Activated CD8-positive, alpha-beta memory T cell treated with anti-CD3 and anti-CD28 coated beads, Interleukin-2, amount 50 U/mL, for 48 hours (primary cell): ENCODE measurements at regions not wholly inside any gene's neighbourhood (a gene's known extent, or its start where the extent isn't known, plus 50 kb on each side); places are given as distances from the start of the nearest gene placed in this dataset.

Experiments
- DNase-seq: peaks from one replicate; pipeline ENCODE4 v3.0.0-alpha.2; 2020

DNA sequence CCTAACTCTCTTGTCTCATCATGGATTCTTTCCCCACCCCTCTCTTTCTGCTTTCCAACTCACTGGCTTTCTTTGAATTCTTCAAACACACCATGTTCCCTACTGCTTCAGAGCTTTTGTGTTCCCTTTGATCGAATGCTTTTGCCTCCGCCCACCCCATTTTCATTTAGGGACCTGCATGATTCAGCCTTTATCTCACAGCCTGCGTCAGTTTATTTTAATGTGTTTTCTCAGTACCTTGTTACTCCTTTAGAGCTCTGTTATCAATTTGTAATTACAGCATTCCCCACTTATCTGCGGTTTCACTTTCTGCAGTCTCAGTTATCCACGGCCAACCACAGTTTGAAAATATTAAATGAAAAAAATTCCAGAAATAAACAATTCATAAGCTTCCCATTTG lies 451.3 kb downstream of the METTL15 start:
- no peak for DNase-seq

DNA sequence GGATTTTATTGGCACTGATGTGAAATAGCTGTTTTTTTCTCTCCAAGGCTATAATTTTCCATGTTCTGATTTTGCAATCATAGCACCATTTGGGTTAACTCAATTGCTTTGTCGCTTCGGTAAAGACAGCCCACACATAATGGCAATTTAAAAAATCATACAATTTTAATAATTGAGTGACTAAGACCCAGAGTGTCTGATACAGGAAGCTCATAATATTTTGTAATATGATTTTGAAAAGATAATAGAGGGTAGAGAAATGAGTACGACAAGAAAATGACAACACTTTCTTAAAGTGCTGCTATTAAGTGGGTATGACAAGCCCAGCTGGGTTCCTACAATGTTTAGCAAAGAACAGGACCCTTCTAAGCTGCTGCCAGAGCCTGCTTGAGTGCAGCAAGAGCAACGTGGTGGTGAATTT lies 439.1 kb downstream of the METTL15 start:
- DNase-seq = no peak

- DNase-seq = no peak
Measured at GRCh38 chr11:28545536-28545935, 437.3 kb downstream of the METTL15 start.

- DNase-seq = no peak
Measured at GRCh38 chr11:28542561-28542960, 434.4 kb downstream of the METTL15 start.

DNA sequence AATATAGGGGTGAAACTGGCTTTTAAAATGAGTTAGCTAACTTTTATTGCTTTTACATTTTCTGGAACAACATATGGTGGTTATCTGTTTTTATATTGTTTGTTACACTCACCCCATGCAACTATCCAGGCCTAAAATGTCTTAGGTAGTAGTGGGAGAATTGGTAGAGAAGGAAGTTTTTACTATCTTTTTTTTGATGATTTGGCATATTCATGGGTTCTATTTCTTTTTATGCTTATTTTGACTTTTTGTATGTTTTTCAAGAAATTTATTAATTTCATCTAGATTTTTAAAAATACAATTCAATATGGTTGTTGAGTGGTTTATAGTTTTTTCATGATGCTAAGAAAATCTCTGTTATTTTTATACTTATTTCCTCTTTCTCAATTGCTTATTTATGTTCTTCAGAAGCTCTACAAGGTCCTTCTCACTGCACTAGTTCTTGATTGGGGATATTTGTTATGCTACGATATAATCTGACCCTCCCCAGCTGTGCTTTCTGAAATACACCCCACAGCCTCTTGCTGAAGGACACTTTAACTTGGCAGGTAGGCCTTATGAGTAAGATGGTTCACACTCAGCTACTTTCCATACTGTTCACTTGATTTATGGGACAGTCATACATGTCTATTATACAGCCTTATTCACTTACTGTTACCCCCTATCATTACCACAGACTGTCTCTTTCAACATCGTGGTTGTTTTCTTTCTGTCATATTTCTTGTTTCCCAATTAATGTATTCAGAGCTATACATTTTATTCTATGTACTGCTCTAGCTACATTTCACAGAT lies 431.2 kb downstream of the METTL15 start:
- DNase-seq = no peak

DNA sequence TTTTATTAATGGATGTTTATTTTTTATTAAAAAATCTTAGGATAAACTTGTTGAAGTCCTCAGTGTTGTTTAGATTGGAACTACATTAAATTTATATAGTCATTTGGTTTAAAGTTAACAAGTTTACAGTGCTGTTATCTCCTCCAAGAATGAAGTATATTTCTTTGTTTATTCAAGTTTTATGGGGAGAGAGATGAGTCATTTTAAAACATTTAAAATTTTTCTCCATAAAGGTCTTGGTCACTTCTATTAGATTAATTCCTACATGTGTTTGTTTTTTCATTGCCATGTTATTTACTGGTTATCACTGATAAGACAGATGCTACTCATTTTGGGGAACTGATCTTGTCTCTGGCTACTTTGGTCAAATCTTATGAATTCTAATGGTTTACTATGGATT lies 429.6 kb downstream of the METTL15 start:
- DNase-seq = no peak

GRCh38 chr11:28536504-28537267 lies 428.5 kb downstream of the METTL15 start:
- DNase-seq = no peak

DNA sequence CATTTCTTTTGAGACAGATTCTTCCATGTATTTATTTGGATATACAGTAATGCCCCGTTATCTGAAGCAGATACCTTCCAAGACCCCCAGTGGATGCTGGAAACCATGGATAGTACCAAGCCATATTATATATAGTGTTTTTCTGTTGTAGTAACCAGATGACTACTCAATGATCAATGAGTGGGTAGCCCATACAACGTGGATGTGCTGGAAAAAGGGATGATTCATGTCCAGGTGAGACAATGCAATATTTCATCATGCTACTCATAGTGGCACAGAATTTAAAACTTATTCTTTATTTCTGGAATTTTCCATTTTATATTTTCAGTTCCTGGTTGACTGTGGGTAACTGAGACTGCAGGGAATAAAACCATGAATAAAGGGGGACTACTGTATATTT lies 427.5 kb downstream of the METTL15 start:
- DNase-seq = no peak

DNA sequence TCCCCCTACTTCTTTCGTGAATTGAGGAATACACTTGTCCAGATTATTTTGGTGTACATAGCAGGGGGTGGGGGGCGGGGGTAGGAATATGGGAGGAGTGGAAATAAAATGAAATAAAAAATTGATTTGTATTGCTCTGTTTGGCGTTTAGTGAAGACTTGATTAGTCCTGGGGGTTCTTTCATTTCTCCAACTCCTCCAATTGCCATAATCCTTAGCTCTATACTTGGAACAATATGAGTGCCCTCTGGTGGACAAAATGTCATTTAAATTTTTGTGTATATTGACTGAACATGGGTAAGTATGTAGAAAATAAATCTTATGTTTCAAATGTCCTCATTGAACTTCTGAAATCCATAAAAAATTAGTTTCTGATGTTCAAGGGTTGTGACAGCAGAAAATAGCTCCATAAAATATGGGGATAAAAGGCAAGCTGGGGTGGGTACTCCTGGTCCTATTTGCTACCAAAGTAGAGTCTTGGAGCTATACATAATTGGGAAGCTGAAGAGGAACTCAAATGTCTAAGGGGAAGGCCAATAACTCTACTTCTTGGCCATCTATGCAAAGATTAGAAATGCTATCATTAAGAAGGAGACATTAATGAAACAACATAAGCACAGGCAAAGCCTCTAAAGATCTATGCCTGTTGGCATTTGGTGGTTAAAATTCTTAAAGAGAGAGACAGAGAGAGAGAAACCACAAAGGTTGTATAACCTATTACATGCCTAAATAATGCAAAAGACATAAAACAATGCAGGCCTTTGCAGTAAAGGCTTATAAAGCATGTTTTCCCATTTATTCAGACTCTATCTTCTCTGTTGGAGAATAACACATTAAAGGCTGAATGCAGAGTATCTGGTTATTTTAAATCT lies 421.6 kb downstream of the METTL15 start:
- no peak for DNase-seq

DNA sequence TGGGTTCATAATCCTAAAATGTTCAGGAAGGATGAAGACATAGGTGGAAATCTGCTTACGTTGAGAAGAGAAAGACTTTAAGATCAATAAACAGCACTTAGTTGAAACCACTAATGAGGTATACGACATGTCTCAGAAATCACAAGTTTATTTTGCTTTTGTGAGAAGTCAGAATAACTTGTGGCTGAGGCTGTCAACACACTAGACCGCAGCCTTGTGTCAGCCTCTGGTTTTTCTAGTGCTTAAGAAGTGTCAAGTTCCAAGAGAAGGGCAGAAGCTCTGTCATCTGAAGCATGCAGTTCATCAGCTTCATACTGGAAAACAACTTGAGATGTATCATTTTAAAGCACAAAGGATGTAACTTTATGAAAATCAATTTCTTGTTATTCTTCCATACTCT lies 420.9 kb downstream of the METTL15 start:
- DNase-seq = no peak

- no peak for DNase-seq
Measured at GRCh38 chr11:28528217-28528616, 420.0 kb downstream of the METTL15 start.

GRCh38 chr11:28526406-28526751 lies 418.2 kb downstream of the METTL15 start:
- DNase-seq = no peak

DNA sequence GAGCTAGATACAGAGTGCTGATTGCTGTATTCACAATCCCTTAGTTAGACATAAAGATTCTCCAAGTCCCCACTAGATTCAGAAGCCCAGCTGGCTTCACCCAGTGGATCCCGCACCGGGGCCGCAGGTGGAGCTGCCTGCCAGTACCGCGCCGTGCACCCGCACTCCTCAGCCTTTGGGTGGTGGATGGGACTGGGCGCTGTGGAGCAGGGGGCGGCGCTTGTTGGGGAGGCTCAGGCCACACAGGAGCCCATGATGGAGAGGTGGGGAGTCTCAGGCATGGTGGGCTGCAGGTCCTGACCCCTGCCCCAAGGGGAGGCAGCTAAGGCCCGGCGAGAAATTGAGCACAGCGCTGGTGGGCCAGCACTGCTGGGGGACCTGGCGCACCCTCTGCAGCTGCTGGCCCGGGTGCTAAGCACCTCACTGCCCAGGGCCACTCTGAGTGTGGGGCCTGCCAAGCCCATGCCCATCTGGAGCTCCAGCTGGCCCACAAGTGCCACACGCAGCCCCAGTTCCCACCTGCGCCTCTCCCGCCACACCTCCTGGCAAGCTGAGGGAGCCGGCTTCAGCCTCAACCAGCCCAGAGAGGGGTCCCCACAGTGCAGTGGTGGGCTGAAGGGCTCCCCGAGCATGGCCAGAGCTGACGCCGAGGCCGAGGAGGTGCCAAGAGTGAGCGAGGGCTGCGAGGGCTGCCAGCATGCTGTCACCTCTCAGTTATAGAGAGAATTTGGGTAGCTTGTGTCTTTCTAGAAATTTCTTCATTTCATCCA lies 417.6 kb downstream of the METTL15 start:
- DNase-seq = no peak

- no peak for DNase-seq
Measured at GRCh38 chr11:28524098-28524497, 415.9 kb downstream of the METTL15 start.

DNA sequence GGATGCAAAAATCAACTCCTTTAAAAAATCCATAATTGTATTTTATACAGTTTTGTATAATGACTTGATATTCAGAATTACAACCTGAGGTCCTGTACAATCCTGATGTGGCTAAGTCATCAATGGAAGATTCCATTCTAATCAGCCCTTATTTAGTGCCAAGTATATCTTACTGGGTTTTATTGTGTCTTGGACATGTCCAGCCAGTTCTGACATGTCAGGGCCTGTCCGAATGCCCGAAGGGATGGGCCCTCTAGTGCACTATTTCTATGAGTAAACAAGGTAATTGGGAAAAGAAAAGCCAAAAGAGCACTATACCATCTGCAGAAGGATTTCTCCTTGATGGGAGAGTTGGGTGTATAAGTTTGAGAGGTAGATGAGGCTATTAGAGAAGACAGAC lies 412.9 kb downstream of the METTL15 start:
- no peak for DNase-seq

- no peak for DNase-seq
Measured at GRCh38 chr11:28520291-28520690, 412.1 kb downstream of the METTL15 start.

DNA sequence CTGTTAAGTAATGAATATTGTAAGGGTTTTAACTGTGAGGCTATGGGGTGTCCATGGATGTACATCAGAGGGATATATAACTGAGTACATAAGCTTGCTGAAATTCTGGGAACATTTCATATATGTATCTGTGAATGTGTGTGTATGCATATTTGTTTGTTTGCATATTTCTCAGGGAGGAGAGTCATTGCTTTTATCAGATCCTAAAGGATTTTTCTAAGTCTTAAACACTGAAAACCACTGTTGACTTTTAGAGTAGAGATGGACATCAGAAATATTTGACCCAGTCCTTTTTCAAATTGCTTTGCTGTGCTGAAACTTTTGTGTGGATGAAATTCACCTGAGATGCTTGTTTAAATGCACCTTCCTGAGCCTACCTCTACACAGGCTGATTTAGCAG lies 410.6 kb downstream of the METTL15 start:
- DNase-seq = no peak

GRCh38 chr11:28517621-28518020 lies 409.4 kb downstream of the METTL15 start:
- DNase-seq = no peak

GRCh38 chr11:28514391-28514790 lies 406.2 kb downstream of the METTL15 start:
- DNase-seq = no peak

GRCh38 chr11:28512143-28512756 lies 404.1 kb downstream of the METTL15 start:
- DNase-seq = no peak

- DNase-seq = no peak
Measured at GRCh38 chr11:28505232-28505631, 397.0 kb downstream of the METTL15 start.

GRCh38 chr11:28504555-28505110 lies 396.4 kb downstream of the METTL15 start:
- no peak for DNase-seq
